ENCODE measurements at regions not wholly inside any gene's neighbourhood (a gene's known extent, or its start where the extent isn't known, plus 50 kb on each side); places are given as distances from the start of the nearest gene placed in this dataset.
A peak's percentile ranks its signal among the peaks of the same experiment; 100 is the strongest.

DNA sequence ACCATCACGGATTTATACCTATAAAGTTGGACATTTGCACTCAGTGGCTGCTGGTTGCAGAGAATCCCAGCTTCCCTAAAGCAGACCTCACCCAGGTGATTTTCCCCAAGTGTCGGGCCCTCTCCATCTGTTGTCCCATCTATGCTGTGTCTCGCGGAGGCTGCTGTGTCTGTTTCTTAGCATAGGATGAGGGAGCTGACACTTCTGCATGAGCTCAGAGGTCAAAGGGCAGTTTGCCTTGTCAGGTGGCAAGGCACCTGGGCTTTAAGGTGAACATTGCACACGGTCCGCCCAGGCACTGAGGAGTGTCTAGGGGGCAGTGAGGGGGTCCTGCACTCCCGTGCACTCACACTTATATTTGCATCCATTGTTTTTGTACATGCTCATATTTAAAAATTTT, 151.6 kb downstream of the ZIC5 start:
- no peak for DNase-seq

DNA sequence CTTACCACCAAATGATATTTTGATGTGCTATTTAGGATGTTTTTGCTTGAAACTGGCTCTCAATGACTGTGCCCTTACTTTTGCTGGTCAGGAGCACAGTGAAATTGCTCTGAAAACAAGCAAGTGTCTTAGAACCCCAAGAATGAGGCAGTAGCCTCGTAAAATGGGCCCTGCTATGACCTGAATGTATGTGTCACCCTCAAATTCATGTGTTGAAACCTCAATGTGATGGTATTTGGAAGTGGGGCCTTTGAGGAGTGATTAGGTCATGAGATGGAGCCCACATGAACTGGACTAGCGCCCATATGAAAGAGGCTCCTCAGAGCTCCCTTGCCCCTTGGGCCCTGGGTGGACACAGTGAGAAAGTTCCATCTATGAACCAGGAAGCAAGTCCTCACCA, 155.2 kb downstream of the ZIC5 start:
- no peak for DNase-seq

DNA sequence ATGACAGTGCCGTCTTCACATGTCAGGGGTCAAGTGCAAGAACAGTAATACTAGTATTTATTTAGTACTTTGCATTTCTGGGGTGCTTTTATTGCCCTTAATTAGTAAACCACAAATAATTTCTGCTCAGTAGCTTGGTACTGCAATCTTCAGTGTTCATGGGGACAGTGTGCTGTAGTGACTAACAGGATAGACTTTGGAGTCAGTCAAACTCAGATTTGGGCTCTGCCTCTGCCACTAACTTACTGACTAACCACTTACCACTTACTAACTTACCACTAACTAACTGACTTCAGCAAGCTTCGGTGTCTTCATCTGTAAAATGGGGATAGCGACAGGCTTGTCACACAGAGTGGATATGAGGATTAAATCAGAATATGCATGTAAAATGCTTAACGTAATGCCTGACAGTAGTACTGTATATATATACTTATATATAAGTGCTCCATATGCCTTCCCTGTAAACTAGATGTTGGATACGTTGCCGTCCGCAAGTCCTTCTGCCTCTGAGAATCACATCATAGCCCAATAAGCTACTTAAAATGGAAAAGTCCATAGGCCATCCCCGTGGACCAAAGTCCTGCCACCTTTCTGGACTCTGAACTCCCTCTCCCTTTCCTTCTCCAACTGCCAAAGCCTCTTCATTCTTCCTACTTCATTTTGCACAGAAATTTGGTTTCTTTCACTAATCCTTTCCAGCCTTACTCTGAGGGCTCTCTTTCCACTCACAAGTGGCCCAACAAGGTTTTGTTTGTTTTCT, 158.1 kb downstream of the ZIC5 start:
- DNase-seq: no peak

DNA sequence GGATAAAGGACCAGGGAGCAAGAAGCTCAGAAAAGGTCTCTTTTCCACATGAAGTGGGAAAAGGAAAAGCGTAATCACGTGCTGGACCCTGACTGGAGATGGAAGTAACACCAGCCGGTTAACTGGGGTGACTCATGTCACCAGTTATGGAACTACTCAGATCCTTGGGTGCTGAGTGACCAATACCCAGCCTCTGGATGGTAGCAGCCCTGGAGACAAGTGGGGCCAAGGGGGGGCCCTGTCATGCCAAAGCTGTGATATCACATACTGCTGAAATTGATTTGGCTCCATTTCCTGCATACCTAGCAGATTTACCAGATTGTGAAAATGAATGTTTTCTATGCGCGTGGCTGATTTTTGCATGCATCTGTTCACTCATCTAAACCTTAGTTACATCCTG, 158.9 kb downstream of the ZIC5 start:
- no peak for DNase-seq

DNA sequence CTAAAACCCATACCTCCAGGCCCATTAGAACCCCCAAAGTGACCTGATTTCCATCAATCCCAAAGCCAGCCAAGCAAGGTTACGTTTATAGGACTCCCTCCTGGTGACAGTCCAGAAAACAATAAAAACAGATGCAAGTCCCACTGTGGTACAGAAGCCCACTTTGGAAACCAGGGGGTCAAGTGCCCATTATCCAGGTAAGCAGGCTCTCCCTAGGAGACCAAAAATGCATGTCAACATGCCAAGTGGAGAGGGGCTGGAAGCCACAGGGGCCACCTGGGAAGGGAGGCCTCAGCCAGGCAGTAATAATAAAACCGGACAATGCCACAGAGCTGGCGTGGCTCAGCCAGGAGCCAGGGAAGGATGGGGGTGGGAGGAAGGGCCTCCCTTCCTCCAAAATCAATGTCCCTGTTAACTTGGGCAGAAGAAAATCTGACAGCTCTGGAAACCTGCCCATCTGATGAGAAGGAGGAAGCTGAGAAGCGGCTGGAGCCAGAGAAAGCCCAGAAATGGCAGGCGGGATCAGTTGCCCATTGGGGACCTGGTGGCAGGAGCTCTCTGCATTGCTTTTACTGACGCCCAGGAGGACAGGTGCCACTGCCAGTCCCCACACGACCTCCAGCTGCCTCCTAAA, 160.4 kb downstream of the ZIC5 start:
- DNase-seq: no peak

DNA sequence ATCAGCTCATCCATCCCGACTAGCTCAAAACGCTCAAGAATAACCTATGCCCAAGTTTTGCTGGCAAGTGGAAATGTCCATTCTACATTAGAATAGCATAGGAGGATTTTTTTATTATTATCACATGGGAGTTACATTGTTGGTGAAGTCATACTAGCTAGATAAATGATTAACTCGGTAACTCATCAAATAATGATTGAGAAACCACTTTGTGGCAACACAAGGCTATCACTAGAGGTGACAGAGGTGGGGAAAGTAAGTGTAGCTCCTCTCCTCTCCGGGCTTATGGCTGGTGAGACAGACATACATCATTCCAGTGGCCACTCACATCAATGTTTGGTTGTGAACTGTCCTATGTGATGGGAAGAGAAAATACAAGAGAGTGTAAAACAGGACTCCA, 161.6 kb downstream of the ZIC5 start:
- no peak for DNase-seq

DNA sequence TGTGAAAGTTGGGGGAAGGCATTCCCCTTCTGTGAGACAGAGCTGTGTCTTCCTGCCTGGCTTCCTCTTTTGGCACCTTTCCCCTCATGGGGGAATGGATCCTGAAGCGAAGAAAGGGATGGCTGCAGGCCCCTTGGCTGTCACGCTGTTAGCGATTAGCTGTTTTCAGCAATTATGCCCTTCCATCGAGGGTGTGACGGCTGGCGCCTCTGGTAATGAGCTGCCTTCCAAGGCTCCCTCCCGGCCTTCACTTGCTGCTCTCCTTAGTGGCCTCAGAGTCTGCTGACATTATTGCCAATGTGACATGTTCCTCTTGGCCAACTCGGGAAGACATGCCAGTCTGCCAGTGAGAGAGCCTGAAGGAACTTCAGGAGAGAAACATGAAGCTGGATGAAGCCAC, 162.1 kb downstream of the ZIC5 start:
- DNase-seq: no peak

DNA sequence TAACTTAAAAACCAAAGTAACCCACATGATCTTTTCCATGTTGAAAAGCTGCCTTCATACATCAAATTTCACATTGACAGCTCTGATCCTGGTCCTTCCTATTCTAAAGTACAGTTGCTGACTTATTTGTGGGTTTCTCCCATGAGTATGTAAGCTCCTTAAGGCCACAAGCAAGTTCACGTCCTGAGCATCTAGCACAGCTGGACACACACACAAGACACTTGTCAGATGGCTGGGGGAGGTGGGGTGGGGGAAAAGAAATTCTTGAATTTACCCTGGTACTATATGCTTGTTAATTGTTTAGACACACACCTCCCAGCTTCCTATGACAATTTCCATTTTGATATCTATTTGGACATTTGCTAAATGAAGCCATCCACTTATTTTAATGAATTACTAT, 162.8 kb downstream of the ZIC5 start:
- DNase-seq: no peak

DNA sequence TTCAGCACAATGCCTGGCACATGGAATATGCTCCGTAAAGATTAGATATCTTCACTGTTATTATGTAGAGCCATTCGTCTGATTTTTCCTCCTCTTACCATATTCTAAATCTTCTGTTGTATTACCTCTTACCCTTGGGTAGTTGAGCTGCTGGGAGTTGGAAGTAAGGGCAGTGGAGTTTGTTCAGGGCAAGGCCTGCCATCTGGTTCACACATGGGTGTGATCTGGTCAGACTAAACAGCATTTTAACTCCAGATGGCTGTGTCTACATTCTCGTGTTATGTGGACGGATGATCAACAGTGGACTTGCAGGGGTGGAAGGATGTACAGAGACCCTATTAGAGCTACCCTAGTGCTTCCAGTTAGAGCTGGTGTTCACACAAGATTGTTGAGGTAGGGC, 164.9 kb downstream of the ZIC5 start:
- no peak for DNase-seq

DNA sequence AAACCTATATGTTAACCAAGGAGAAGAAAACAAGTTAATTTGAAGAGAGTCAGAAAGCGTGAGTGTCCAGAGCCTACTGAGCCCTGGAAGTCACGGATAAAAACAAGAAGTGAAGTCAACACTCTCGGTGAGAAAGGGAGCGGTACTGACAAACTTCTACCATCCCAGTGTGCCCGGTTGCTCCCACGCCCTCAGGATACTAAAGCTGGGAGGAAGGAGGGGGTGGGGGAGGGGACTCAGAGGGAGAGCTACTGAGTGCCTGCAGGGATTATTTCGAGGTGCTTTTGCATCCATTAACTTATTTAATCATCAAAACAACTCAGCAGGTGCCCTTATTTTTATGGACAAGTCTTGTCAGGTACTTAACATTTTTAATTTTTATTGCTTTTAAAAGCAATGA, 166.2 kb downstream of the ZIC5 start:
- DNase-seq: no peak

DNA sequence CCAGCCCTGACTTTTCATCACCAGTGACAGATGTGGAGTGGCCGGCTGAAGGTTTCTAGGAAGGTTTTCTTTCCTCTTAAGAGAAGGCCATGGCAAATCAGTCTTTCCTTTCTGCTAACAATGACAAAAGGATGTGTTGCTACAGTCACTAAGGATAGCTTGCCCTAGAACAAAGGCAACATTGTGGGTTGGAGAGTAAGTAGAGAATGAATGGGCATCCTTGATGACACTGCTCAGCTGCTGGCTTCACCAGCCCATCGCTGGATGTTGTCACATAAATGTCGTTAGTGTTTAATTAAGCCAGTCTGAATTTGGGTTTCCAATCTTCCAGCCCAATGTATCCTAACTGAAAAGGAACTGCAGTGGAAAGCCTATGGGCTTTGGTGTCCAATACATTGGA, 168.4 kb downstream of the ZIC5 start:
- no peak for DNase-seq

DNA sequence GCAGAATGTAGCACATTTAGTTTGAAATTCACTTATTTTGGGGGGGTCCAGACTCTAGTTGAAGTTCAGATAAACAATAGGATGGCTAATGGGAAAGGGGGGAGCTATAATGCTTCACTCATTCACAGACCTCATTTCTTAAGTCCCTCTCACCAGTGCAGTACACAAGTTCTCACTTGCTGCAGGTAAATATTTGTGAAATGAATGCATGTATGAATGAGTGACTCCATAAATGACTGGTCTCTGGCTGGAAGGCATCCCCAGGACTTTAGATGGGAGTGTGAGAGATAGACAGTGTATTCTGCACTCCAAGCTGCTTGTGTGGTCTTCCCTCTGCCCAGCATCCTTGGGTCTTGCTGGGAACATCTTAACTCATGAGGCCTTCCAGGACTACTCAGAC, 169.2 kb downstream of the ZIC5 start:
- DNase-seq: no peak

DNA sequence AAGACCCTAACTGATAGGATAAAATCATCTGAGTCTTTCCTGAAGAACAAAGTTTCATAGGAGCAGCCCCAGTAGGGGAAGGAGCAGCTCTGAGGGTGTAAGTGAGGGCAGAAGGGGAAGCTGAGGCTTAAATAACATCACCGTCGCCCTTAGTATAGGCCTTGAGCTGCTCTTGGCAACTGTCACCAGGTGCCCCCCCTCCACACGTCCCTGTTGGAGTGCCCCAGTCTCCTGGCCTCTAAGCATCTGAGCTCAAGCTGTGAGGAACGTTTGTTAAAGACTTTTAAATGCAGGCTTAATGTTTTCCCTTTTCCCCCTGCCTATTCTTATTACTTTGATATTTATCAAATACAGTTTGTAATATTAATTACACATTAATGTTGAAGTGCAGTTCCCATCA, 170.6 kb downstream of the ZIC5 start:
- no peak for DNase-seq

DNA sequence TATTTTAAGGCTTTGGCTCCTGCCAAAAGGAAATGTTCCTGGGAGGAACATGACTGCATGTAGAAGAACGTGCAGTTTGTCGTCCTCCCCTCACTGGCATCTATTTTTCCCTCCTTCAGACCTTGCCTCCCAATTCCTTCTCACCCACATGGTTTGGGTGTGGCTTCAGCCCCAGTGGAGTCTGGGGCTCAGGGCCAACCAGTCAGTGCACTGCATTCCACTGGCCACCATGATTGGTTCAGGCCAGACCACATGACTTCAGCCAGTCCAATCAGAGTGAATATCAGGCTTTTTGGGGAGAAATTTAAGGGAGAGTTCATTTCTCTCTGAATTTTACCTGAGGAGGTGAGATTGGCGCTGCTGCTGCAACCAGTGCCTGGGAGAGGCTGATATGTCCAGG, 171.6 kb downstream of the ZIC5 start:
- DNase-seq: no peak

DNA sequence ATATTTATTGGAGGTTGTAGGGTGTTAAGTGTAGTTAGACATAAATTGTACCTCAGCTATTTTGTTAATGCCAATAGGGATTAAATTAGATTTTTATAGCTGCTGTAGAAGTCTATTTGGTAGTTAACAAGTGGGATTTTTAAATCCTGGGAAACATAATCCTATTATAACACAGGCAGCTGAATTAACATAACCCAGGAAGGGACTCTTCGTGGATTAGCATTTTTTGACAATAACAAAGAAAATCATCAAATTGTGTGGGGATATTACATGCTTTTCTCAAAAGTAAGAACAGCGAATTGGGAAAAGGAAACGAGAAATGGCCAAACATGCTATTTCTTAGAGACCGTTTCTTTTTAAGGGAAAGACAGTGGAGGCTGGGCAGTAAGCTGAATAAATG, 172.8 kb downstream of the ZIC5 start:
- no peak for DNase-seq

DNA sequence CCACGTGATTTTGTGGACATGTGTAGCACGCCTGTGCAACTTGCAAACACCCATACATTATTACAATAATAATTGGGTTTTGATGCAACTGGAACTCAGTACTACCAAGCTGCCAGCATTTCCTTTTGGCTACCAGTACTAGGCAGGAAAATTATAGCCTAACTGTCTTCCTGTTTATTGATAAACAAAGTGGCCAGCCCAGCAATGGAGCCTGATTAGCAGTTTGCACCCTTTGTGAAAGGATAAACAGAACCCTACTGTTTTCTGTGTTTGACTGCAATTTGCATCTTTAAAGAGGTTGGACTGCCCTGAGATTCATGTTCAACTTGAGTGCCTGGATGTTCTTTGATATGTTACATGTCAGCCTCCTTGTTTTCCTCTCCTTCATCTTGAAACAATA, 173.9 kb downstream of the ZIC5 start:
- DNase-seq: no peak

DNA sequence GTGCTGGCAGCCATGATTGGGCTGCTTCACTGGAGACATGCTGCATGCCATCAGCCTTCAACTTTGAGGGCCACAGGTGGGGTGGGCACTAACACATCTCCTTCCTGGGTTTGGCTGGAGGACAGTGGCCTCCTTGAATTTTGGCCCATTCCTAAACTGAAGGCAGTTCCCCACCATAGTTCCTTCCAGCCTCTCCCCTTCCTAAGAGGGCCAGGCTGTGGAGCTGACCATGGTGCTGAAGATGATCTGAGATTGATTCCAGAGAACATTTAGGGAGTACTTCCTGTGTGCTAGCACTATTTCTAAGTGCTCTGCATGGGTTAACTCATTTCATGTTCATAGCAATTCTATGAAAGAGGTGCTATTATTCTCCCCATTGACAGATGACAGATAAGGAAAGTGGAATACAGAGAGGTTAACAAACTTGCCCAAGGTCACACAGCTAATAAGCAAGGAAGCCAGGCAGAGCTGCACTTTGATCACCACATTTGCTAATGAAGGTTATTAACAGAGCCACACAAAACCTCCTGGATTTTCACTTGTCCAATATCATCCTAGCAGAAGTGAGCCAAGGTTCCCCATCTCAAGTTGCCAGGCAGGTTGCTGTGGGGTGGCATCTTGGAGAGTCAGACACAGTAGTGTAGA, 175.3 kb downstream of the ZIC5 start:
- DNase-seq: peak; percentile 53

DNA sequence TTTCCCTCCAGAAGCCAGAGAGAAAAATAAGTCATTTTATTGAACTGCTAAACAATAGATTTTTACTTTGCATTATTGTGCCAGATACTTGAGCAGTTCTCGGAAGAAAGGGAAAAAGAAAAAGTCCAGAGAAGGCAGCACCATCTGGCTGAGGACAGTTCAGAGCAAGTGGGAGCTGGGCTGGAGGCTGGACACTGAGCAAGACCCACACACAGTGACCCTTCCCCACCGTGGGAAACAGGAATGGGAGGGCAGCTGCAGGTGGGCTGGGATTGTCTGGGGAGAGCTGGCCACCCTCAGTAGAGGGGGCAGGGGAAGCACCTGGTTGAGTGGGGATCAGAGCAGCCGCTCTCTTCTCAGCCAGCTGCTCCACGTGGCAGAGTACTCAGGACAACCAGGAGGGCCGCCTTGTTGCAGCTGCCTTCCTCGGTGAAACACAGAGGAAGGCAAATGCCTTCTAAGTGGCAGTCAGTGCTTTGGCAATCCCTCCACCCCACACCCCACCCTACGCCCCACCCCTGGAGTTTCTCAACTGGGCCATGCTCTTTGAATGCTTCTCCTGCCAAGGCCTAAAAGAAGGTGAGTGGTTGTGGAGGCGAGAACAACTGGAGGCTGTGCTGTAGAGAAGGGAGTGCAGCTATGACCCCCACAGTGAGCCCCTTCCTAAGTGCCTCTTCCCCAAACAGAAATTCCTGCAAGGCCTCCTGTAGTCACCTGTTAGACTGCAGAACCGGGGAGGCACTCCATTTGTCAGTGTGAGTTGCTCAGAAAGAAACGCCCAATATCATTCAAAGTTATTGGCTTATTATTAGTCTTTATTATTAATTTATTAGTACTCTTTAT, 179.3 kb downstream of the ZIC5 start:
- no peak for DNase-seq

DNA sequence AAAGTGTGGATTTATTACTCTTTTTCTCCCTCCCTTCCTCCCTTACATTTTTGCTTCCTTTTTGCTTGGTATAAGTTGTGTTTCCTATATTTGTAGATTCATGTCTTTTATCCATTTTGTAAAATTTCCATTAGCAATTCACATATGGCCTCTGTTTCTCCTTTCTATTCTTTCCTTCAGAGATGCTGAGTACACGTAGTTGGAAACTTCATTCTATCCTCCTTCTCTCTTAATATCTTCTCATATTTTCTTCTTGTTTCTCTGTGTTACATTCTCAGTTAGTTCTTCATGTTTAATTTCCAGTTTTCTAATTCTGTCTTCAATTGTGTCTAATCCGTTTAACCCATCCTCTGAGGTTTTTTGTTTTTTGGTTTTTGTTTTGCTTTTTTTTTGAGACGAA, 188.9 kb downstream of the ZIC5 start:
- DNase-seq: no peak

DNA sequence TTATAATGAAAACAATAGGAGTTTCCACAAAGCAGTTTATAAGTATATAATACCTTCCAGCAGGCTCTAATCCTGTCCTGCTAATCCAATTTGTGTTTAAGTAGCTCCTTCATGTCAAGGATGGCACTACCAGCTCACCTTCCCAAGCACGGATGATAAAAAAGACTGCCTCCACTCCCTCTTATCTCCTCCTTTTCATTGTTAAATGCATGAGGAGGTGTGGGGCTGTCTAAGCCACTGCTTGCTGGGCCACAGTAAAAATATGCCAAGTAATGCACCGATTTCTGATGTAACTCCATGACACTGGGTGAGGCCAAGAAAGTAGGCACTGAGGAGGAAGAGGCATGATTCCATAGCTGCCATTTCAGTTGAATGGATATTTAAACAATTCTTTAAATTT, 193.1 kb downstream of the ZIC5 start:
- DNase-seq: no peak

DNA sequence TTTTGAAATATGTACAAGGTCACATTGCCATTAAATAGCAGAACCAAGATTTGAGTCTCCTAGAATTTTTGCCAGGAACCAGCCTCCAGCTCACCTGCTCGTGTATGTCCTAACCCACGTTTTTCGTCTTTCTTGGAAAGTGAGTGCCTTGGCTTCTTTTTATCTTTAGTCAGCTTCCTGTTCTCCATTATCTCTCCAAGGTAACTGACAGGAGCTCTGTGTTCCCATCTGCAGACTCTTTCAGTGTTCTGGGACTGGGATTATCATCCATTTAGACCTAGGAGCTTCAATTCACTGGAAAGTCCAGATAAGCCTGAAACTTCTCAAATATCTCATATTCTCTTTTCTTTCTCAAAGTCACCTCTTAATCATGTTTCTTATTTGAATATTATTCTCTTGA, 193.7 kb downstream of the ZIC5 start:
- no peak for DNase-seq

DNA sequence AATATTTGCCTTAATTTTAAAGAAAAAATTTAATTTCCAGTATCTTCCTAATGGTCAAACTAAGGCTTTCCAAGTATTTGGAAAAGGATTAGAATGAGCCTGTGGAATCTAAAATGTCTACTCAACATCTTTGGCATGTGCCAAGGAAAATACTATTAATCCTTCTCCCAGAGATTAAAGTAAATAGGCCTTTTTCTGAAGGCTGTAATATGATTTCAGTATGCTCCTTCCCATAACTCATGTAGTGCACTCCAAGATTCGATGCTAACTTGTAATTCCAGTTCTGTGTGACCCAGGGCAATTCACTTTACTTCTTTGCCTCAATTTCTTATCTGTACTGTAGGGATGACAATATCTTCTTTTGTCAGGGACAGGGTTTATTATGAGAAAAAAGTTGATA, 196.9 kb downstream of the ZIC5 start:
- DNase-seq: no peak

DNA sequence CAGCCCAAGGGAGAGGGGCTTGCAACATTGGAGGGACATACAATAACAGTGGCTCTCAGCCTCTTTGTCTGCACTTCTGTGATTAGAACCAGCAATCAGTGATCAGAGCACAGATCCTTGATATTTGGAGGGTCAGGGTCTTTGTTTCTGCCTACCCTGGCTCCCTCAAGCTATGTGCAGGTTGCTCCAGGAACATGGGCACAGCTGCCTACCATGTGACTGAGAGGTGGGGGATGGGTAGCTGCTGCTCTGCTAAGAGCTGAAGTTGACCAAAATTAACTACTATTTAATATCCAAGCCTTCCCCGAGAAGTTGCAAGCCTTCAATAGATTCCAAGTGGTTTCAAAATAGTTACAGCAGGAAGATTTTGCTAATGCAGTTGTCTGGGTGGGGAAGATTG, 202.6 kb downstream of the ZIC5 start:
- DNase-seq: no peak

DNA sequence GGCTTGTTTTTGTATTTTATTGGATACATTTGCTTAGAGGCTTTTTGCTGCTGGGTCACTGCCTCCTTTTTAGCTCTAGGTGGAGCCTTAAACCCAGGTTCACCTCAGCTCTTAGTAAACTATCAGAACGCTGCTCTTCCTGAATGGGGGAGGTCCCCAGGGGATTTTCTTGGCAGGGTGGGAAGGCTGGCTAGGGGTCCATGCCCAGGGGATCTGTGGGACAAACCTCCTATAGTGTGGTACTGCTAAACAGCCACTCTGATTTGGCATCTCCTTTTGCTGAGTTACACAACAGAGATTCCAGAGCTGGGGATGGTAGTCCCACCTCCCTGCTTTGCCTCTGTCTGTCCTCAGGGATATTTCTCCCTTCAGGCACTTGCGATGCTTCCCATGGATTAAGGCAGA, 204.9 kb downstream of the ZIC5 start:
- DNase-seq: no peak
